ENCODE measurements at regions not wholly inside any gene's neighbourhood (a gene's known extent, or its start where the extent isn't known, plus 50 kb on each side); places are given as distances from the start of the nearest gene placed in this dataset.

DNA sequence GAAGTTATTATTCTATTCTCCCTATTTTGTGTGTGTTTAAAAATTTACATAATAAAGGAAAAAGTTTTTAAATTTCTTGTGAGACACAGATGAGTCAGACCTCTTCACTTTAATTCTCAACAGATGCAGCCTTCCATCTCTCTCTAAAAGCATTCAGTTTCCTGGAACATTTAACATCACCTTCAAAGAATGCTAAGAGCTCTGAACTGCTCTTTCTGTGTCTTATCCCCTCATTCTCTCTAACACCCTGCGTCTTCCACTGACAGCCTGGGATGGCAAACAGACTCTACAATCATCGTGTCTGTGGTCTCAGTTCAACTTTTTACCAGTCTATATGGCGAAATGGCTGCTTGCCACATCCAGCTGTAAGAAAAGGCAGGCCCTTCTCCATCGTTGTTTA lies 173.0 kb downstream of the HINT1 start:
- H3K27ac ChIP-seq, result no peak overlapping the region
- TF ChIP-seq CTCF (IDR thresholded peaks at IDR 0.05), result no peak
- no peaks in the 10 kb centered on the region for H3K4me1 ChIP-seq
- H3K9me3 ChIP-seq, result no peaks in the 10 kb centered on the region
- DNase-seq (ENCODE audit: low spot score in 2 of 2), result no peak
- no peak overlapping the region for H3K4me3 ChIP-seq
- H3K36me3 ChIP-seq, result no peaks in the 10 kb centered on the region
- intact Hi-C loops (cut with DNase I), result no loop called here
- no peaks in the 10 kb centered on the region for H3K27me3 ChIP-seq

DNA sequence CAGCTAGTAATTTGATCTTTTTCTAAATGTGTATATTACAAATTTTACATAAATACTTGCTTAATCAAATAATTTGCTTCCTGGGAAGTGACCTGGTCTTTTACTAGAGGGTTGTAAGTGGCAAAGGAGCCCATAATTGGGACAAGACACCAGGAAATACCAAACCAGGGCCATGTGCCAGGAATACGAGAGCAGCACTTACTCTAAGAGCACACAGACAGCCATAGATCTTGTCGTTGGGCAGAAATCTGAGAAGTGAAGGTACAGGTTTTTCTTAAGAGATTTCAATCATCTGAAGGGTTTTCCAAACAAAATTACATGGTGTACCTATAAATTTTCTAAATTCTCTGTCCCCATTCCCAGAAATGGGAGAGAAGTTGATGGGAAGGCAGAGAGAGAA lies 179.3 kb downstream of the HINT1 start:
- DNase-seq (ENCODE audit: low spot score in 2 of 2), result no peak
- Histone ChIP-seq H3K27ac (no peak overlapping the region), H3K4me3 (no peak overlapping the region), H3K9me3 (no peaks in the 10 kb centered on the region), H3K27me3 (no peaks in the 10 kb centered on the region), H3K36me3 (no peaks in the 10 kb centered on the region), H3K4me1 (no peaks in the 10 kb centered on the region)
- no peak for TF ChIP-seq CTCF (IDR thresholded peaks at IDR 0.05)
- intact Hi-C loops (cut with DNase I), result no loop called here

DNA sequence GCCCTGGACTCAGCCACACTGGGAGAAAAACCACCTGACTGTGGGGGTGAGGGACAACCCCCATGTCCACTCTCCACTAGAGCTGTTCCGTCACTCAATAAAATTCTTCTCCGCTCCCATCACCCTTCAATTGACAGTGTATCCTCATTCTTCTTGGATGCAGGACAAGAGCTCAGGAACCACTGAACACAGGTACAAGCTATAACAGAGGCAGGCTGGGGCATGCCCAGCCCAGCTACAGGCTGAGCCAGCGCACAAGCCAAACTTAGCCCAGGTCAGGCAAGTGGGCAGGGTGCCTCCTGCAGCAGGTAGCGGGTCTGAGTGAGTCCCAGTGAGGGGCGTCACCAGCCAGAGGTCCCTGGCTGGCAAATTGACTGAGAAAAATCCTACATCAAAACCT lies 183.4 kb downstream of the HINT1 start:
- no peaks in the 10 kb centered on the region for H3K36me3 ChIP-seq
- intact Hi-C loops (cut with DNase I), result no loop called here
- H3K4me3 ChIP-seq, result no peak overlapping the region
- no peaks in the 10 kb centered on the region for H3K27me3 ChIP-seq
- no peak overlapping the region for H3K27ac ChIP-seq
- H3K4me1 ChIP-seq, result no peaks in the 10 kb centered on the region
- TF ChIP-seq CTCF (IDR thresholded peaks at IDR 0.05), result no peak
- DNase-seq (ENCODE audit: low spot score in 2 of 2), result no peak
- H3K9me3 ChIP-seq, result no peaks in the 10 kb centered on the region

DNA sequence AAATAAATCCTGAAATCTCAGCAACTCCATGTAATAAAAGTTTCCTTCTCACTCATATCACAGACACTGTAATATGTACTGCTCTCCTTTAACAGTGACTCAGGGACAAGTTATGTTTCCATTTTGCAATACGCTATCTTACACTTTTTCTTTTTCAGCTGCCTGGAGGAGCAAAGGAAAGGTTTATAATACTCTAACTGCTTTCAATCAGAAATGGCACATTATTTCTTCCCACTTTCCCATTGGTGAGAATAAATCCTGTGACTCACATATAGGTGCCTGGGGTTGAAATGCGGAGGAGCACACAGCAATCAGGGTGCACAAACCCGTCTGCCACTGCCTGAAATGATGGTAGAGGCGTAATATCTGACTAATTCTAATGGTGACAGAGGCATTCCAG lies 186.6 kb downstream of the HINT1 start:
- Histone ChIP-seq H3K9me3 (no peaks in the 10 kb centered on the region), H3K4me3 (no peak overlapping the region), H3K27me3 (no peaks in the 10 kb centered on the region), H3K27ac (no peak overlapping the region), H3K4me1 (no peaks in the 10 kb centered on the region), H3K36me3 (no peaks in the 10 kb centered on the region)
- intact Hi-C loops (cut with DNase I), result no loop called here
- DNase-seq (ENCODE audit: low spot score in 2 of 2), result no peak
- no peak for TF ChIP-seq CTCF (IDR thresholded peaks at IDR 0.05)

- no peak for TF ChIP-seq CTCF (IDR thresholded peaks at IDR 0.05)
- no peaks in the 10 kb centered on the region for H3K4me1 ChIP-seq
Observed at GRCh38 chr5:130976493-130976892, 188.6 kb downstream of the HINT1 start.

DNA sequence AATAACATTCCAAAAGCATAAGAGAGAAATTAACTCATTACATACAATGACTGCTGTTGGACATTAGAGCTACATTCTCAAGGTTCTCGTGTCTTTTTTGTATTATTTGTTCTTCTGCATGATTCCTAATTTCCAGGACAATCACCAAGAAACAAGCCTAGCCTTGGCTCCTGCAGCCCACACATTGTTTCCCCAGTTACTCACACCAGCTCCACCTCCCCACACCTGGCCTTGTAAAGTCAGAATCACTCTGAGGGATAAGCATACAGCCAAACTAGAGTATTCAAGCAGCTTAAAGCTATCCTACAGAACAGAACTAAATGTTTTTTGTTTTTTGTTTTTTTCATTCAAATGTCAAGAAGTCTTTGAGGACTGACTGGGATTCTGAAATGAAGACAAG lies 189.2 kb downstream of the HINT1 start:
- no peak for TF ChIP-seq CTCF (IDR thresholded peaks at IDR 0.05)
- Histone ChIP-seq H3K27ac (no peak overlapping the region), H3K9me3 (no peaks in the 10 kb centered on the region), H3K36me3 (no peaks in the 10 kb centered on the region), H3K4me3 (no peak overlapping the region), H3K4me1 (no peaks in the 10 kb centered on the region), H3K27me3 (no peaks in the 10 kb centered on the region)
- DNase-seq (ENCODE audit: low spot score in 2 of 2), result no peak
- intact Hi-C loops (cut with DNase I), result no loop called here

More at GRCh38 chr5:130976493-130976892, 188.6 kb downstream of the HINT1 start:
- no peaks in the 10 kb centered on the region for H3K9me3 ChIP-seq
- no peak for DNase-seq (ENCODE audit: low spot score in 2 of 2)
- H3K36me3 ChIP-seq, result no peaks in the 10 kb centered on the region
- no peaks in the 10 kb centered on the region for H3K27me3 ChIP-seq
- intact Hi-C loops (cut with DNase I), result no loop called here
- no peak overlapping the region for H3K4me3 ChIP-seq
- no peak overlapping the region for H3K27ac ChIP-seq

Data from ascending aorta (tissue), 2 donors.